Small intestine (tissue), 7 donors: ENCODE measurements at regions not wholly inside any gene's neighbourhood (a gene's known extent, or its start where the extent isn't known, plus 50 kb on each side); places are given as distances from the start of the nearest gene placed in this dataset.

Experiments used
- DNase-seq, 2 donors: peaks; one replicate each; pipeline versions ENCODE4 v3.0.0 to v3.0.0-alpha.2; 2013
- FAIRE-seq: peaks from 2 replicates; lab custom pipeline; 2012; peaks lifted over from hg19 to GRCh38; lab: Jason Lieb, UNC
- H3K27ac ChIP-seq, 3 donors: one replicate each; pipeline ENCODE4 v1.5.1; 2013; ENCODE audit warnings: low read length in 2 of 3, mild to moderate bottlenecking in 2 of 3, control low read depth in 1 of 3, inconsistent platforms in 1 of 3, low read depth in 1 of 3, moderate library complexity in 1 of 3
- H3K27me3 ChIP-seq, 3 donors: one replicate each; pipeline ENCODE4 v1.6.1; 2013; ENCODE audit warnings: low read length in 3 of 3, inconsistent platforms in 1 of 3; ENCODE audit not compliant: control insufficient read depth in 3 of 3, insufficient read depth in 3 of 3
- H3K36me3 ChIP-seq, 3 donors: one replicate each; pipeline ENCODE4 v1.6.1; 2013; ENCODE audit warnings: low read length in 3 of 3, inconsistent platforms in 1 of 3, low read depth in 1 of 3, mild to moderate bottlenecking in 1 of 3, moderate library complexity in 1 of 3; ENCODE audit not compliant: control insufficient read depth in 3 of 3, insufficient read depth in 2 of 3
- H3K4me1 ChIP-seq, 3 donors: one replicate each; pipeline ENCODE4 v1.6.1; 2013; ENCODE audit warnings: low read length in 2 of 3, inconsistent platforms in 1 of 3, low read depth in 1 of 3, mild to moderate bottlenecking in 1 of 3, moderate library complexity in 1 of 3; ENCODE audit not compliant: control insufficient read depth in 3 of 3, insufficient read depth in 2 of 3
- H3K4me3 ChIP-seq, 3 donors: one replicate each; pipeline ENCODE4 v1.5.1; 2013; ENCODE audit warnings: low read length in 3 of 3, control low read depth in 1 of 3, inconsistent platforms in 1 of 3, low read depth in 1 of 3, mild to moderate bottlenecking in 1 of 3, moderate library complexity in 1 of 3
- H3K9me3 ChIP-seq, 2 donors: one replicate each; pipeline ENCODE4 v1.6.1; 2013; ENCODE audit warnings: low read depth in 1 of 2, low read length in 1 of 2; ENCODE audit not compliant: control insufficient read depth in 2 of 2, insufficient read depth in 1 of 2
- WGBS, 3 donors: extraction: QIAGEN DNeasy Blood & Tissue Kit; methylation state at CpG; one replicate each; pipeline ENCODE4 v1.1.7; 2013; 5-methylcytosine and 5-hydroxymethylcytosine counted together
- donor health status: healthy with polysubstance abuse.
- donor health status: control.
- donor health status: control.
- donor health status: Bipolar disorder and iron deficiency.
- donor health status: healthy.

DNA sequence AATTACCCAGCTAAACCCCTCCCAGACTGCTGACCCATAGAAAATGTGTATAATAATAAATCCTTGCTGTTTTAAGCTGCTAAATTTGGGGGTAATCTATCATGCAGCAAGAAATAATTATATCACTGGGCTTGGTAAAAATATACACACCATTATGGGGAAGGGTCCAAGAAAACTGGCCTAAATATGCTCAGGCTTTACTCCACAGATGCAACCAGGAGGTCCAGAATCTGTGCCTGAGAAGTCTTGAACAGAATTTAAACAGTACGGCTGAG, 102.5 kb upstream of the SLC44A1 start:
- DNase-seq (no peak), FAIRE-seq (no peak)
- Histone ChIP-seq H3K4me1 (peaks cover 0 to 2% (median 0%) of the 10 kb centered on the region in 3 donors), H3K4me3 (no peak overlapping the region), H3K9me3 (no peaks in the 10 kb centered on the region), H3K27ac (no peak overlapping the region), H3K27me3 (no peaks in the 10 kb centered on the region), H3K36me3 (no peaks in the 10 kb centered on the region)
- WGBS, 3 donors = 75 to 97% (median 82%) methylated on average over 1 of the region's 1 CpG

DNA sequence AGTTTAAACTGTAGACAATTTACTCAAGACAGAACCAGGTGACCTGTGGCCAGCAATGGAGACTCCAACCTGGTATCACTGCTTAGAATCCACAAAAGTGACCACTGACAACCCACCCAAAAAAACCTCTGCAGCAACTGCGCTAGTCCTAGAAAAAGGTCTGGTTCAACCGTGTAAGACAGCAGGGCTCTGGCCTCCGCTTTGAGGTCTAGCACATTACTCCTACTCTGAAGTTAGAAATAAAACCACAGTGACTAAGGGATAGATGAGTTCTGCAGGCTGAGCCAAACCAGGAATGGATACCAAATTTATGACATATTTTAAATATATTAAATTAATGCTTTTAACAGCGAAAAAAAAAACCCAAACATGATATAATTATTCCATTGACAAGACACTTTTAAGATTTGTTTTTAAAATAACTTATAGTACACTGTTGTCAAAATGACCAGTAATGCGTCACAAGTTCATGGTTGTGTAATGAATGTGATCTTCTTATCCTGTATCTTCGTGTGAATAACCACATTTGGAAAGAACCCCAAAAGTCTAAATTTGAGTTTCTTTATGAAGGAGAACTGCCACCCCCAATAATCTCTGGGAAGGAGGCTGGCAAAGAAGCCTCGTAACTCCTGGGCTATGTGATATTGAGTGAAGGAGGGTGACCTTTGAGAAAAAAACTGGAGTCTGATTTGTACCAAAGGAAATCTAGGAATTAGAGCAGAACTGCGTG, 101.9 kb upstream of the SLC44A1 start:
- H3K27ac ChIP-seq = no peak overlapping the region
- FAIRE-seq = no peak
- H3K27me3 ChIP-seq = no peaks in the 10 kb centered on the region
- peaks cover 0 to 2% (median 0%) of the 10 kb centered on the region in 3 donors for H3K4me1 ChIP-seq
- no peak overlapping the region for H3K4me3 ChIP-seq
- H3K36me3 ChIP-seq = no peaks in the 10 kb centered on the region
- no peak for DNase-seq
- H3K9me3 ChIP-seq = no peaks in the 10 kb centered on the region
- WGBS, 3 donors = 80 to 91% (median 85%) methylated on average over 8 of the region's 8 CpGs

DNA sequence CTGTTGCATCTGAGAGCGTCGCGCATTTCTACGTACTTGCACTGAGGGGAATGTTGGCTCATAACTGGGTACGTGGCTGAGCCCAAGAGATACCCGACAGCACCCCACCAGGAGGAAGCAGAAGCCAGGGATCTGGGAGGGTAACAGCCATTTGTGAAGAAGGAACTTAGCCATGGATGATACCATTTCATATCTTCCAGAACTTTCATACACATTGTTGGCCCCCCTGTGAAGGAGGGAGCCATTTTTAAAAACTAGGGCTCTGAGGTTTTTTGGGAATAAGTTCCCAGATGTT, 101.4 kb upstream of the SLC44A1 start:
- H3K36me3 ChIP-seq = no peaks in the 10 kb centered on the region
- H3K9me3 ChIP-seq = no peaks in the 10 kb centered on the region
- no peak overlapping the region for H3K27ac ChIP-seq
- DNase-seq = no peak
- WGBS, 3 donors = 94 to 99% (median 97%) methylated on average over 6 of the region's 6 CpGs
- H3K4me1 ChIP-seq = peaks cover 0 to 2% (median 0%) of the 10 kb centered on the region in 3 donors
- no peak for FAIRE-seq
- H3K4me3 ChIP-seq = no peak overlapping the region
- no peaks in the 10 kb centered on the region for H3K27me3 ChIP-seq

DNA sequence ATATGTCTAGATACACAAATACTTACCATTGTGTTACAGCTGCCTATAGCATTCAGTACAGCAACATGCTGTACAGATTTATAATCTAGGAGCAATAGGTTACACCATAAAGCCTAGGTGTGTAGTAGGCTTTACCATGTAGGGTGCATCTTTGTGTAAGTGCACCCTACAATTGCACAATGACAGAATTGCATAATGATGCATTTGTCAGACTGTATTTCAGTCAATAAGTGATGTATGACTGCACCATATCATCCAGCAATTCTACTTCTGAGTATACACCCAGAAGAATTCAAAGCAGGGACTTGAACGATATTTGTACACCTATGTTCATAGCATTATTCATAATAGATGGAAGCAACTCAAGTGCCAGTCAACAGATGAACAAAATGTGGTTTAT, 100.4 kb upstream of the SLC44A1 start:
- no peak for FAIRE-seq
- H3K27ac ChIP-seq = no peak overlapping the region

DNA sequence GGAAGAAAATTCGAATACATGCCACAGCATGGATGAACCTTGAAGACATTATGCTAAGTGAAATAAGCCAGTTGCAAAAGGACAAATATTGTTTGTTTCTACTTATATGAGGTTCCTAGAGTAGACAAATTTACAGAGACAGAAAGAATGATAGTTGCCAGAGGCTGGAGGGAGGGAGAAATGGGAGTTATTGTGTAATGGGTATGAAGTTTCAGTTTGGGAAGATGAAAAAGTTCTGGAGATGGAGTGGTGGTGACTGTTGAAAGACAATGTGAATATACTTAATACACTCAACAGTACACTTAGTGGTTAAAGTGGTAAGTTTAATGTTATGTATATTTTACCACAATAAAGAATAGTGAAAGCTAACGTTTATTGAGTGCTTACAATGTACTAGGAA, 99.6 kb upstream of the SLC44A1 start:
- WGBS, 3 donors = 62 to 71% (median 68%) methylated on average over 2 of the region's 2 CpGs
- H3K4me3 ChIP-seq = no peak overlapping the region
- DNase-seq (no peak), FAIRE-seq (no peak)
- no peak overlapping the region for H3K27ac ChIP-seq
- H3K4me1 ChIP-seq = no peaks in the 10 kb centered on the region
- no peaks in the 10 kb centered on the region for H3K27me3 ChIP-seq
- H3K9me3 ChIP-seq = no peaks in the 10 kb centered on the region
- H3K36me3 ChIP-seq = no peaks in the 10 kb centered on the region

More for the DNA sequence above, 100.4 kb upstream of the SLC44A1 start:
- 88 to 90% (median 89%) methylated on average over 1 of the region's 1 CpG for WGBS, 3 donors
- Histone ChIP-seq H3K36me3 (no peaks in the 10 kb centered on the region), H3K27me3 (no peaks in the 10 kb centered on the region), H3K9me3 (no peaks in the 10 kb centered on the region), H3K4me3 (no peak overlapping the region), H3K4me1 (no peaks in the 10 kb centered on the region)
- peak in 1 of 2 donors; percentile 61 for DNase-seq

DNA sequence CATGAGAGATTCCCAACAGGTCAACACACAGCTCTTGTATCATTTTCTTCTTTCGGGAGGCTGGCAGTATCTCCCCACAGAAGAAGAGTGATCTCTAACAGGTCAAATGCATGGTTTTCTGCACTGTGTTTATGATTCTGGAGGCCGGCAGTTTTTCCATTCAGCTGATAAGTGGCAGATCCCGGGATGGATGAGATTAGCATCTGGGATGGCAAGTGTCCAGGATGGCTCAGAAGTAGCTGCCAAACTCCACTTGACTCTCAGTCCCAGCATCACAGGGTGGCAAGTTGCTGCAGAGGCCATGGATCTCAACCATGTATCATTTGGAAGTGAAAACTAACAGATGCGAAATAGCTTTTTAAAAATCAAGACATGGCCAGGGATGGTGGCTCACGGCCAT, 97.8 kb upstream of the SLC44A1 start:
- FAIRE-seq (no peak), DNase-seq (no peak)
- Histone ChIP-seq H3K4me3 (no peak overlapping the region), H3K36me3 (no peaks in the 10 kb centered on the region), H3K9me3 (no peaks in the 10 kb centered on the region), H3K27ac (no peak overlapping the region), H3K27me3 (no peaks in the 10 kb centered on the region), H3K4me1 (peaks cover 0 to 4% (median 2%) of the 10 kb centered on the region in 3 donors)
- 65 to 78% (median 75%) methylated on average over 5 of the region's 5 CpGs for WGBS, 3 donors

DNA sequence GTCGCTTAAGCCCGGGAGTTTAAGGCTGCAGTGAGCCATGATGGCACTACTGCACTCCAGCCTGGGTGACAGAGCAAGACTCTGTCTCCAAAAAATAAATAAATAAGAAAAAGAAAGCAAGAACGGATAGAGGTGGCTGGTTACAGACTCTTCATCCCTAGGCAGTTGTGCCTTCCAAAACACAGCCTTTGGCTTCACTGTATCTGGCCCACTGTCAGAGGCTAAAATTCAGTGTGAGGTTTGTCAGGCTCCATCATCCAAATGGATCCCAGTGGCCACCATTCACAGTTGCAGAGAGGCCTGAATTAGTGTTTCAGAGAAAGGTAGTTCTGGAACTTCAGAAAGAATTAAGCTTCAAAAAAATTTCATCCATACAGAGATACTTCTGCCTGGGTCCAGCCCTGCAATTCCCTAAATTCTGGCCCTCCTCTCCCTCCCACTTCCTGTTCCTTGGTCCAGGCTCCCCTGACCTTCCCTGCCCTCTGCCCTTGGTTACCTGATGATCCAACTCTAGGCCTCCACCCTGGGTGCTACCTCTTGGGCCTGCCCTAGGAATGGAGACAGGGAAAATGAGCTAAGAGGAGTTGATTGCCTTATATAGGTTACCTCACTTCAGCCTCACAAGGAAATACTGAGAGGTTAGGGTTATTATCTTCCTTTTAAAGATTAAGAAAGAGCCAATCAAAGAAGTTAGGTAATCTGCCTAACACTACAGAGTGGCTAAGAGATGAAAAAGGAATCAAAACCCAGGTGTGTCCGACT, 97.2 kb upstream of the SLC44A1 start:
- DNase-seq = no peak
- H3K27ac ChIP-seq = no peak overlapping the region

DNA sequence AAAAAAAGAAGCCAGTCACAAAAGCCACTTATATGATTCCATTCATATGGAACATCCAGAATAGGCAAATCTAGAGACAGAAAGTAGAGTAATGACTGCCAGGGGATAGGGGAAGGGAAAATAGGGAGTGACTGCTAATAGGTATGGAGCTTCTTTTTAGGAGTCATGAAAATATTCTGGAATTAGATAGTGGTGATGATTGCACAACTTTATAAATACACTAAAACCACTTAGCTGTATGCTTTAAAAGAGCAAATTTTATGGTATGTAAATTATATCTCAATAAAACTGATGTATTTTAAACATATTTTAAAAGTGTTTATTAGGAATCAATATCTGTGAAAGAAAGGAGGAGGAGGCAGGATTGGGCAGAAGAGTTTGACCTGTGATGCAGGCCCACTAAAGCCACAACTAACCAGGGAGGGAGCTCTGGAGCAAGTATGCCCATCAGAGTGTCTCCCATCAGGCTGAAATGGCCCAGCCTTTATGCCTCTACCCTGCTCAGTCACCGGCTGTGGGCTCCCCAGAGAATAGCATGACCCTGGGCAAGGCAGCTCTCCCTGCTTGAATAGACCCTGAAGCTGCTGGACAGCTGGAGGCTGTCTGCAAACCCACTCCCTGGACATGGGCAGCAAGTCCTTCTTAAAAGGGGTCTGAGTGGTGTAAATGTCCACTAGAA, 96.0 kb upstream of the SLC44A1 start:
- Histone ChIP-seq H3K9me3 (no peaks in the 10 kb centered on the region), H3K36me3 (no peaks in the 10 kb centered on the region), H3K27ac (no peak overlapping the region), H3K4me3 (no peak overlapping the region), H3K27me3 (no peaks in the 10 kb centered on the region), H3K4me1 (peaks cover 0 to 4% (median 2%) of the 10 kb centered on the region in 3 donors)
- 63 to 81% (median 75%) methylated on average over 1 of the region's 1 CpG for WGBS, 3 donors
- DNase-seq (no peak), FAIRE-seq (no peak)

More for the DNA sequence above, 97.2 kb upstream of the SLC44A1 start:
- H3K36me3 ChIP-seq = no peaks in the 10 kb centered on the region
- H3K27me3 ChIP-seq = no peaks in the 10 kb centered on the region
- no peaks in the 10 kb centered on the region for H3K9me3 ChIP-seq
- no peak for FAIRE-seq
- WGBS, 3 donors = 75 to 91% (median 87%) methylated on average over 4 of the region's 4 CpGs
- no peak overlapping the region for H3K4me3 ChIP-seq
- H3K4me1 ChIP-seq = peaks cover 0 to 4% (median 2%) of the 10 kb centered on the region in 3 donors
